Kidney (tissue), 13 donors: ENCODE measurements at regions not wholly inside any gene's neighbourhood (a gene's known extent, or its start where the extent isn't known, plus 50 kb on each side); places are given as distances from the start of the nearest gene placed in this dataset.

Source experiments
- DNase-seq, 5 donors: peaks; one replicate each; pipeline ENCODE4 v3.0.0-alpha.2; 2013 to 2020
- FAIRE-seq: peaks from 2 replicates; lab custom pipeline; 2012; peaks lifted over from hg19 to GRCh38; lab: Jason Lieb, UNC
- H3K27ac ChIP-seq, 2 donors: one replicate each; pipeline ENCODE4 v1.7.0; 2013; ENCODE audit warnings: low read depth in 2 of 2, low read length in 2 of 2, inconsistent platforms in 1 of 2
- H3K27me3 ChIP-seq: one replicate; pipeline ENCODE4 v1.7.1; 2013; ENCODE audit warnings: low read length, inconsistent platforms; ENCODE audit not compliant: control insufficient read depth, insufficient read depth
- H3K36me3 ChIP-seq, 3 donors: one replicate each; pipeline versions ENCODE4 v1.7.0 to v1.7.1; 2013; ENCODE audit warnings: low read length in 3 of 3, control low read depth in 1 of 3, inconsistent platforms in 1 of 3; ENCODE audit not compliant: insufficient read depth in 3 of 3, control insufficient read depth in 2 of 3
- H3K4me1 ChIP-seq, 3 donors: one replicate each; pipeline versions ENCODE4 v1.7.0 to v1.7.1; 2013; ENCODE audit warnings: low read length in 3 of 3, inconsistent platforms in 1 of 3, low read depth in 1 of 3; ENCODE audit not compliant: control insufficient read depth in 2 of 3, insufficient read depth in 2 of 3
- H3K4me3 ChIP-seq, 3 donors: one replicate each; pipeline versions ENCODE4 v1.7.0 to v1.8.1; 2013; ENCODE audit warnings: low read length in 3 of 3, control low read depth in 1 of 3, inconsistent platforms in 1 of 3
- H3K9ac ChIP-seq, 3 donors: one replicate each; pipeline versions ENCODE4 v1.7.0 to v1.7.1; 2013; ENCODE audit warnings: low read length in 3 of 3, control low read depth in 1 of 3, inconsistent platforms in 1 of 3
- H3K9me3 ChIP-seq, 3 donors: one replicate each; pipeline versions ENCODE4 v1.7.0 to v1.7.1; 2013; ENCODE audit warnings: low read length in 3 of 3, control low read depth in 1 of 3, inconsistent platforms in 1 of 3; ENCODE audit not compliant: control insufficient read depth in 2 of 3, insufficient read depth in 1 of 3
- CTCF ChIP-seq: IDR thresholded peaks from 3 replicates; pipeline ENCODE4 v1.5.1; 2012; ENCODE audit warnings: mild to moderate bottlenecking, moderate library complexity, borderline replicate concordance; ENCODE audit not compliant: insufficient read depth; ENCODE audit errors: extremely low read depth
- intact Hi-C: fragments of 100-400 bp; cut with DNase I; formaldehyde crosslinking; loops from one replicate; pipeline ENCODE4 v1.11.1; 2022
- donor health status: control.
- donor health status: control.
- donor health status: control.
- donor health status: control.
- donor health status: control.
- donor health status: DM: yes; HTN: yes; CAD: no.
- donor health status: Normal renal cell carcinoma (clear cell type).

GRCh38 chr4:173821036-173821435 is 291.0 kb upstream of the HAND2 start:
- no peak overlapping the region for H3K27ac ChIP-seq
- no peaks in the 10 kb centered on the region for H3K36me3 ChIP-seq
- DNase-seq (no peak), FAIRE-seq (no peak)
- no peaks in the 10 kb centered on the region for H3K4me1 ChIP-seq
- no peaks in the 10 kb centered on the region for H3K9me3 ChIP-seq
- no peak overlapping the region for H3K9ac ChIP-seq
- no peak for TF ChIP-seq CTCF
- no peak overlapping the region for H3K4me3 ChIP-seq
- H3K27me3 ChIP-seq = no peaks in the 10 kb centered on the region
- intact Hi-C loops = no loop called here

- no peak for TF ChIP-seq CTCF
- DNase-seq (peak in 3 of 5 donors; percentile 13 to 48 (median 23)), FAIRE-seq (no peak)
- H3K27me3 ChIP-seq = no peaks in the 10 kb centered on the region
- H3K9ac ChIP-seq = no peak overlapping the region
- H3K4me3 ChIP-seq = no peak overlapping the region
- H3K9me3 ChIP-seq = no peaks in the 10 kb centered on the region
- no peaks in the 10 kb centered on the region for H3K4me1 ChIP-seq
- no peak overlapping the region for H3K27ac ChIP-seq
- H3K36me3 ChIP-seq = no peaks in the 10 kb centered on the region
- intact Hi-C loops = no loop called here
Measured at GRCh38 chr4:173807347-173807746, 277.3 kb upstream of the HAND2 start.

- no peak overlapping the region for H3K9ac ChIP-seq
- H3K4me1 ChIP-seq = no peaks in the 10 kb centered on the region
- no peak overlapping the region for H3K4me3 ChIP-seq
- no peak for TF ChIP-seq CTCF
- H3K27ac ChIP-seq = no peak overlapping the region
- no peaks in the 10 kb centered on the region for H3K36me3 ChIP-seq
- DNase-seq (no peak), FAIRE-seq (no peak)
- intact Hi-C loops = no loop called here
- no peaks in the 10 kb centered on the region for H3K27me3 ChIP-seq
- H3K9me3 ChIP-seq = no peaks in the 10 kb centered on the region
Measured at GRCh38 chr4:173805884-173806283, 275.9 kb upstream of the HAND2 start.

- intact Hi-C loops = no loop called here
- no peak for DNase-seq
- Histone ChIP-seq H3K9ac (no peak overlapping the region), H3K27me3 (no peaks in the 10 kb centered on the region), H3K4me1 (no peaks in the 10 kb centered on the region), H3K9me3 (no peaks in the 10 kb centered on the region), H3K36me3 (no peaks in the 10 kb centered on the region), H3K27ac (no peak overlapping the region), H3K4me3 (no peak overlapping the region)
- TF ChIP-seq CTCF = no peak
- FAIRE-seq = no peak
Measured at GRCh38 chr4:173802662-173803022, 272.6 kb upstream of the HAND2 start.
